ENCODE measurements at regions not wholly inside any gene's neighbourhood (a gene's known extent, or its start where the extent isn't known, plus 50 kb on each side); places are given as distances from the start of the nearest gene placed in this dataset.
A peak's percentile ranks its signal among the peaks of the same experiment; 100 is the strongest.
"Not testable (repeated sequence)": the region's sequence is repeated elsewhere in the genome, so short reads cannot be mapped to it uniquely, and the experiment has no call there.

DNA sequence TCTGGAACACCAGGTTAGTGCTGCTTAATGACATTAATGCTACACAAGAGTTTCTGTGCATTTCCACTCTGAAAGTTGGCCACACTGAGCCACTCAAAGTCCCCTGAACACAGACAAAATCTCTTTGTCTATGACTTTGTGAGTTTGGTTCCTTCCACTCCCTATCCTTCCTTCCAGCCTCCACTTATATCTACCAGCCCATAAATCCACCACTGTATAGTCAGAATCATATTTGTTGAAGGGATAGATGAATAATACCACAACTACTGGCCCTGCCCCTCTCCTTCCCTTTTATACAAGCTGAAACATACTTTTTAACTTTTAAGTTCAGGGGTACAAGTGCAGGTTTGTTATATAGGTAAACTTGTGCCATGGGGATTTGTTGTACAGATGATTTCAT is 127.5 kb downstream of the ABHD5 start:
- DNase-seq: no peak
- H3K27ac ChIP-seq: no peak overlapping the region
- intact Hi-C loops (cut with DNase I): no loop called here

DNA sequence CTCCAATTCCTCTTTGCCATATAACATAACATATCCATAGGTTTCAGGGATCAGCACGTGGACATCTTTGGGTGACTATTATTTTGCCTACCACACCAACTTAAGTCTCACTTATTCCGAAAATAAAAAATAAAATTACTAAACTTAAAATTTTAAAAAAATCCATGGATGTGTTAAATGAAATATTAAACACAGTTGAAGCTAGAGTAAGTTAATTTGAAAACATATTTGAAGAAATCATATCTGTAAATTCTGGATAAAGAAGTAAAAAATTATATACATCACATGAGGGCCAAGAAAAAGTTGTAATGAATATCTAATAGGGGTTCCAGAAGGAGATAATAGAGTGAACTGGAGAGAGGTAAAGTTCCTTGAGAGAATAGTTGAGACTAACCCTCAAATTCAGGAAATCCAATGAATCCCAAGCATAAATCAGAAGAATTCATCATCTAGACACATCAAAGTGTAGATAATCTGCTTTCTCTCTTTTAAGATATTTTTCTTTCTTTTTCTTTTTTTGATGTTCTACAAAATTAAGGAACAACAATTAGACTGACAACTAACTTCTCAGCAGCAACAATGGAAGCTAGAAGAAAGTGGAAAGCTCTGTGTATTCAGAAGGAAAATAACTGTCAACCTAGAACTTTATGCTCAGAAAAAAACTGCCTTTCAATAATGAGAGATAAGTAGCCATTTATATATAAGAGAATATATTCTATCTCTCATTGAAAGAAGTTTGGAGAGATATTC is 147.4 kb downstream of the ABHD5 start:
- no peaks in the 10 kb centered on the region for H3K4me1 ChIP-seq
- intact Hi-C loops (cut with DNase I): no loop called here
- no peak for DNase-seq
- H3K9me3 ChIP-seq: peaks cover 0 to 20% (median 0%) of the 10 kb centered on the region in 3 donors
- TF ChIP-seq POLR2A (IDR thresholded peaks at IDR 0.05) (no peak), CTCF (IDR thresholded peaks at IDR 0.05) (no peak)
- WGBS, 2 donors: 22 to 29% methylated on average over 2 of the region's 2 CpGs
- no peaks in the 10 kb centered on the region for H3K27me3 ChIP-seq
- H3K4me3 ChIP-seq: no peak overlapping the region
- no peaks in the 10 kb centered on the region for H3K36me3 ChIP-seq
- H3K27ac ChIP-seq: no peak overlapping the region

More for the DNA sequence above, 127.5 kb downstream of the ABHD5 start:
- no peaks in the 10 kb centered on the region for H3K4me1 ChIP-seq
- no peaks in the 10 kb centered on the region for H3K27me3 ChIP-seq
- no peaks in the 10 kb centered on the region for H3K9me3 ChIP-seq
- no peaks in the 10 kb centered on the region for H3K36me3 ChIP-seq
- no peak for TF ChIP-seq CTCF (IDR thresholded peaks at IDR 0.05)
- TF ChIP-seq POLR2A (IDR thresholded peaks at IDR 0.05): no peak
- H3K4me3 ChIP-seq: no peak overlapping the region

GRCh38 chr3:43838877-43839276 is 148.1 kb downstream of the ABHD5 start:
- no peak for TF ChIP-seq POLR2A (IDR thresholded peaks at IDR 0.05)
- TF ChIP-seq CTCF (IDR thresholded peaks at IDR 0.05): peak in 1 of 6 experiments; percentile 11
- H3K4me3 ChIP-seq: no peak overlapping the region
- H3K9me3 ChIP-seq: peaks cover 0 to 20% (median 0%) of the 10 kb centered on the region in 3 donors
- H3K27ac ChIP-seq: no peak overlapping the region
- no peaks in the 10 kb centered on the region for H3K36me3 ChIP-seq
- H3K4me1 ChIP-seq: no peaks in the 10 kb centered on the region
- intact Hi-C loops (cut with DNase I): no loop called here
- no peak for DNase-seq
- WGBS, 2 donors: 73 to 80% methylated on average over 1 of the region's 1 CpG
- no peaks in the 10 kb centered on the region for H3K27me3 ChIP-seq

GRCh38 chr3:43843386-43843785 is 152.6 kb downstream of the ABHD5 start:
- H3K4me3 ChIP-seq: no peak overlapping the region
- H3K36me3 ChIP-seq: no peaks in the 10 kb centered on the region
- TF ChIP-seq CTCF (IDR thresholded peaks at IDR 0.05): no peak
- no peak for TF ChIP-seq POLR2A (IDR thresholded peaks at IDR 0.05)
- no peaks in the 10 kb centered on the region for H3K4me1 ChIP-seq
- intact Hi-C loops (cut with DNase I): no loop called here
- WGBS, 2 donors: 60 to 75% methylated on average over 1 of the region's 4 CpGs
- peaks cover 0 to 20% (median 12%) of the 10 kb centered on the region in 3 donors for H3K9me3 ChIP-seq
- no peak for DNase-seq
- H3K27me3 ChIP-seq: no peaks in the 10 kb centered on the region
- no peak overlapping the region for H3K27ac ChIP-seq

DNA sequence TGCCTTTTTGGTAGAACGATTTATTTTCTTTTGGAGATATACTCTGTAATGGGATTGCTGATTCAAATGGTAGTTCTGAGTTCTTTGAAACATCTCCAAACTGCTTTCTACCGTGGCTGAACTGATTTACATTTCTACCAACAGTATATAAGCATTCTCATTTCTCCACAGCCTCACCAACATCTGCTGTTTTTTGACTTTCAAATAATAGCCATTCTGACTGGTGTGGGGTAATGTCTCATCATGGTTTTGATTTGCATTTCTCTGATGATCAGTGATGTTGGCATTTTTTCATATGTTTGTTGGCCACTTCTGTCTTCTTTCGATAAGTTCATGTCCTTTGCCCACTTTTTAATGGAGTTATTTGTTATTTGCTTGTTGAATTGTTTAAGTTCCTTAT is 154.0 kb downstream of the ABHD5 start:
- no peak overlapping the region for H3K27ac ChIP-seq
- no peak for DNase-seq
- WGBS, 2 donors: 61 to 64% methylated on average over 3 of the region's 3 CpGs
- no peak overlapping the region for H3K4me3 ChIP-seq
- H3K36me3 ChIP-seq: no peaks in the 10 kb centered on the region
- peaks cover 0 to 14% (median 12%) of the 10 kb centered on the region in 3 donors for H3K9me3 ChIP-seq
- no peaks in the 10 kb centered on the region for H3K4me1 ChIP-seq
- H3K27me3 ChIP-seq: no peaks in the 10 kb centered on the region
- no peak for TF ChIP-seq POLR2A (IDR thresholded peaks at IDR 0.05)
- no peak for TF ChIP-seq CTCF (IDR thresholded peaks at IDR 0.05)
- intact Hi-C loops (cut with DNase I): no loop called here

DNA sequence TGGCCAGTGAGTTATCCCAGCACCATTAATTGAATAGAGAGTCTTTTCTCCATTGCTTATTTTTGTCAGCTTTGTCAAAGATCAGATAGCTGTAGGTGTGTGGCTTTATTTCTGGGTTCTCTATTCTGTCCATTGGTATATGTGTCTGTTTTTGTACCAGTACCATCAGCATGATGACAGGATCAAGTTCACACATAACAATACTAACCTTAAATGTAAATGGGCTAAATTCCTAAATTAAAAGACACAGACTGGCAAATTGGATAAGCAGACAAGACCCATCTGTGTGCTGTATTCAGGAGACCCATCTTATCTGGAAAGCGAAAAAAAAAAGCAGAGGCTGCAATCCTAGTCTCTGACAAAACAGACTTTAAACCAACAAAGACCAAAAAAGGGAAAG is 154.8 kb downstream of the ABHD5 start:
- H3K36me3 ChIP-seq; DNase-seq; H3K27ac ChIP-seq; H3K4me3 ChIP-seq; H3K27me3 ChIP-seq; H3K4me1 ChIP-seq; intact Hi-C loops (cut with DNase I): not testable (repeated sequence)
- peaks cover 0 to 14% (median 12%) of the 10 kb centered on the region in 3 donors for H3K9me3 ChIP-seq
- 13 to 53% methylated on average over 1 of the region's 1 CpG for WGBS, 2 donors
